SU-DHL-6 (cell line): ENCODE measurements at regions not wholly inside any gene's neighbourhood (a gene's known extent, or its start where the extent isn't known, plus 50 kb on each side); places are given as distances from the start of the nearest gene placed in this dataset.

ENCODE experiments used
- H2AFZ ChIP-seq: fragments of 200-600 bp; sonication (generic); 2 replicates; pipeline ENCODE4 v1.6.1; 2014; ENCODE audit warnings: low read depth, mild to moderate bottlenecking, moderate library complexity, mixed read lengths, antibody characterized with exemption, low read length; ENCODE audit not compliant: severe bottlenecking
- H3F3A ChIP-seq: fragments of 200-600 bp; shearing (Covaris generic); 2 replicates; pipeline ENCODE4 v1.6.0; 2016; ENCODE audit warnings: antibody characterized with exemption, mild to moderate bottlenecking; ENCODE audit not compliant: insufficient read depth
- H3K27ac ChIP-seq: fragments of 200-600 bp; sonication (generic); 2 replicates; pipeline ENCODE4 v1.5.1; 2016; ENCODE audit warnings: low read depth, mild to moderate bottlenecking, low read length, moderate library complexity, mixed read lengths
- H3K27me3 ChIP-seq: fragments of 200-600 bp; sonication (generic), shearing (Covaris generic); 2 replicates; pipeline ENCODE4 v1.6.0; 2014; ENCODE audit warnings: mild to moderate bottlenecking, low read length
- H3K36me3 ChIP-seq: fragments of 200-600 bp; sonication (generic); 2 replicates; pipeline ENCODE4 v1.6.1; 2014; ENCODE audit warnings: mild to moderate bottlenecking, low read length, mixed read lengths
- H3K4me2 ChIP-seq: fragments of 300-600, 200-600 bp; shearing (Covaris generic), sonication (generic); 2 replicates; pipeline ENCODE4 v1.6.0; 2014; ENCODE audit warnings: low read length, low read depth, mild to moderate bottlenecking; ENCODE audit not compliant: poor library complexity, severe bottlenecking
- H3K4me3 ChIP-seq: fragments of 200-600 bp; sonication (generic); 2 replicates; pipeline ENCODE4 v1.5.1; 2014; ENCODE audit warnings: antibody characterized with exemption, low read length, mild to moderate bottlenecking, mixed read lengths; ENCODE audit not compliant: insufficient read depth, poor library complexity, severe bottlenecking
- H3K79me2 ChIP-seq: fragments of 200-600 bp; sonication (generic); 2 replicates; pipeline ENCODE4 v1.6.1; 2014; ENCODE audit warnings: mild to moderate bottlenecking, low read length, moderate library complexity; ENCODE audit not compliant: insufficient read depth
- H3K9ac ChIP-seq: fragments of 200-600 bp; sonication (generic); 2 replicates; pipeline ENCODE4 v1.7.0; 2014; ENCODE audit warnings: mild to moderate bottlenecking, low read length
- H3K9me2 ChIP-seq: fragments of 200-600 bp; sonication (generic); replicated peaks from 2 replicates; pipeline ENCODE4 v1.6.1; 2014; ENCODE audit warnings: low read length; ENCODE audit not compliant: insufficient read depth
- H3K9me3 ChIP-seq: fragments of 200-600 bp; sonication (generic); 2 replicates; pipeline ENCODE4 v1.6.1; 2014; ENCODE audit warnings: low read length, mixed read lengths; ENCODE audit not compliant: insufficient read depth
- H4K20me1 ChIP-seq: fragments of 200-600 bp; sonication (generic); 2 replicates; pipeline ENCODE4 v1.6.1; 2014; ENCODE audit warnings: low read depth, mild to moderate bottlenecking, antibody characterized with exemption, low read length, moderate library complexity, mixed read lengths
- CTCF ChIP-seq: fragments of 200-600 bp; sonication (generic); IDR thresholded peaks from one replicate; pipeline ENCODE4 v1.5.1; 2017; ENCODE audit warnings: antibody characterized with exemption, mild to moderate bottlenecking, low read length, moderate library complexity; ENCODE audit not compliant: insufficient read depth, poor library complexity, severe bottlenecking
- EZH2phosphoT487 ChIP-seq: fragments of 200-600 bp; sonication (generic), shearing (Covaris generic); conservative IDR thresholded peaks from 2 replicates; pipeline ENCODE4 v1.6.1; 2018; ENCODE audit warnings: mild to moderate bottlenecking, antibody characterized with exemption, low read length, moderate library complexity, mixed read lengths

GRCh38 chr2:43034921-43035320 lies 191.5 kb downstream of the ZFP36L2 start:
- no peak overlapping the region for H3K9ac ChIP-seq
- H3K4me3 ChIP-seq, result no peak overlapping the region
- no peaks in the 10 kb centered on the region for H3K79me2 ChIP-seq
- H3K36me3 ChIP-seq, result no peaks in the 10 kb centered on the region
- H3F3A ChIP-seq, result no peaks in the 10 kb centered on the region
- H3K27me3 ChIP-seq, result no peaks in the 10 kb centered on the region
- H3K4me2 ChIP-seq, result no peak overlapping the region
- no peaks in the 10 kb centered on the region for H3K9me2 ChIP-seq
- H4K20me1 ChIP-seq, result no peaks in the 10 kb centered on the region
- no peak overlapping the region for H2AFZ ChIP-seq
- TF ChIP-seq EZH2phosphoT487 (no peak), CTCF (no peak)
- H3K9me3 ChIP-seq, result no peaks in the 10 kb centered on the region
- no peak overlapping the region for H3K27ac ChIP-seq

- no peak overlapping the region for H3K4me3 ChIP-seq
- no peak overlapping the region for H2AFZ ChIP-seq
- H3K27me3 ChIP-seq, result no peaks in the 10 kb centered on the region
- H3K9me3 ChIP-seq, result no peaks in the 10 kb centered on the region
- H3K9me2 ChIP-seq, result no peaks in the 10 kb centered on the region
- no peak for TF ChIP-seq EZH2phosphoT487
- TF ChIP-seq CTCF, result no peak
- no peak overlapping the region for H3K9ac ChIP-seq
- no peaks in the 10 kb centered on the region for H3F3A ChIP-seq
- no peak overlapping the region for H3K4me2 ChIP-seq
- H3K79me2 ChIP-seq, result no peaks in the 10 kb centered on the region
- no peaks in the 10 kb centered on the region for H3K36me3 ChIP-seq
- H3K27ac ChIP-seq, result no peak overlapping the region
- no peaks in the 10 kb centered on the region for H4K20me1 ChIP-seq
Observed at GRCh38 chr2:43034242-43034619, 192.2 kb downstream of the ZFP36L2 start.

- H3K27me3 ChIP-seq, result no peaks in the 10 kb centered on the region
- H3K79me2 ChIP-seq, result no peaks in the 10 kb centered on the region
- H2AFZ ChIP-seq, result no peak overlapping the region
- H3K36me3 ChIP-seq, result no peaks in the 10 kb centered on the region
- TF ChIP-seq CTCF (no peak), EZH2phosphoT487 (no peak)
- H3K4me3 ChIP-seq, result no peak overlapping the region
- H3K4me2 ChIP-seq, result no peak overlapping the region
- H3F3A ChIP-seq, result no peaks in the 10 kb centered on the region
- no peak overlapping the region for H3K9ac ChIP-seq
- no peaks in the 10 kb centered on the region for H3K9me2 ChIP-seq
- H4K20me1 ChIP-seq, result no peaks in the 10 kb centered on the region
- no peak overlapping the region for H3K27ac ChIP-seq
- H3K9me3 ChIP-seq, result no peaks in the 10 kb centered on the region
Observed at GRCh38 chr2:43033466-43034241, 192.8 kb downstream of the ZFP36L2 start.
